ENCODE measurements at regions not wholly inside any gene's neighbourhood (a gene's known extent, or its start where the extent isn't known, plus 50 kb on each side); places are given as distances from the start of the nearest gene placed in this dataset.
"Not testable (repeated sequence)": the region's sequence is repeated elsewhere in the genome, so short reads cannot be mapped to it uniquely, and the experiment has no call there.

- no peak for DNase-seq (ENCODE audit: low read depth)
Measured at GRCh38 chr5:108696951-108697715, 50.6 kb upstream of the FER start.

- DNase-seq (ENCODE audit: low read depth): no peak
Measured at GRCh38 chr5:108696407-108696806, 51.3 kb upstream of the FER start.

- DNase-seq (ENCODE audit: low read depth): no peak
Measured at GRCh38 chr5:108688485-108688884, 59.2 kb upstream of the FER start.

- no peak for DNase-seq (ENCODE audit: low read depth)
Measured at GRCh38 chr5:108687595-108688200, 60.0 kb upstream of the FER start.

GRCh38 chr5:108686676-108687075 is 61.0 kb upstream of the FER start:
- no peak for DNase-seq (ENCODE audit: low read depth)

GRCh38 chr5:108685448-108686216 is 62.1 kb upstream of the FER start:
- DNase-seq (ENCODE audit: low read depth): not testable (repeated sequence)

- peak; percentile 64 for DNase-seq (ENCODE audit: low read depth)
Measured at GRCh38 chr5:108681079-108681921, 66.4 kb upstream of the FER start.

- no peak for DNase-seq (ENCODE audit: low read depth)
Measured at GRCh38 chr5:108678091-108678490, 69.6 kb upstream of the FER start.

GRCh38 chr5:108675736-108676135 is 72.0 kb upstream of the FER start:
- DNase-seq (ENCODE audit: low read depth): no peak

- no peak for DNase-seq (ENCODE audit: low read depth)
Measured at GRCh38 chr5:108672639-108673038, 75.1 kb upstream of the FER start.

GRCh38 chr5:108670591-108671289 is 77.0 kb upstream of the FER start:
- DNase-seq (ENCODE audit: low read depth): peak; percentile 16

GRCh38 chr5:108669462-108669861 is 78.2 kb upstream of the FER start:
- DNase-seq (ENCODE audit: low read depth): no peak

GRCh38 chr5:108661590-108662219 is 86.0 kb upstream of the FER start:
- peak; percentile 21 for DNase-seq (ENCODE audit: low read depth)

GRCh38 chr5:108661024-108661423 is 86.7 kb upstream of the FER start:
- peak; percentile 28 for DNase-seq (ENCODE audit: low read depth)

- DNase-seq (ENCODE audit: low read depth): no peak
Measured at GRCh38 chr5:108660291-108660690, 87.4 kb upstream of the FER start.

- no peak for DNase-seq (ENCODE audit: low read depth)
Measured at GRCh38 chr5:108659531-108659930, 88.2 kb upstream of the FER start.

- DNase-seq (ENCODE audit: low read depth): no peak
Measured at GRCh38 chr5:108655750-108656450, 91.8 kb upstream of the FER start.

- no peak for DNase-seq (ENCODE audit: low read depth)
Measured at GRCh38 chr5:108654051-108654450, 93.6 kb upstream of the FER start.

- DNase-seq (ENCODE audit: low read depth): no peak
Measured at GRCh38 chr5:108653201-108653600, 94.5 kb upstream of the FER start.

- DNase-seq (ENCODE audit: low read depth): peak; percentile 24
Measured at GRCh38 chr5:108650997-108651396, 96.7 kb upstream of the FER start.
